SK-MEL-5 (cell line): ENCODE measurements at regions not wholly inside any gene's neighbourhood (a gene's known extent, or its start where the extent isn't known, plus 50 kb on each side); places are given as distances from the start of the nearest gene placed in this dataset.

Experiments used
- DNase-seq: peaks from one replicate; pipeline ENCODE4 v3.0.0-alpha.2; 2016; ENCODE audit warnings: low read depth, low spot score
- in situ Hi-C: cut with HindIII; loops from 2 replicates; pipeline ENCODE4 v1.10.0; 2016; ENCODE audit warnings: low sequenced_read_pairs, high pct_unique_total_duplicates, low pct_unique_long_range_greater_than_20kb

DNA sequence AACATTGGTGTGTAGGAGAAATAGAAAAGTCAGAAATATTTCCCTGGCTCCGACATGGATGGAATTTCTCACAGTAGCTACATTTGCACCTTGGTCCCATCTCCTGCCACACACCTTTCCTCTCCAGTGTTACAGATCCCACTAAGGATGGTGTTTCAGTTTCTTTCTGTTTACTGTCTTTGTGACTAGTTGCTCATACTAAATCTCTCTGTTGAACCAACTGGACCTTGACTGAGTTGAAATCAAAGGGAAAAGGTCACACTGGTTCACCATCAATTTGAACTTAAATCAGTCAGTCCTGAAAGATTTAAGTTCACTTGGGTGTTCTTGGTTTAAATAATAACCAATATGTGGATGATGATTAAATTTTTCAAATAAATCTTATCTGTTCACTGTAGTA, 754.2 kb downstream of the OTOL1 start:
- no peak for DNase-seq
- in situ Hi-C loops, result no loop called here

DNA sequence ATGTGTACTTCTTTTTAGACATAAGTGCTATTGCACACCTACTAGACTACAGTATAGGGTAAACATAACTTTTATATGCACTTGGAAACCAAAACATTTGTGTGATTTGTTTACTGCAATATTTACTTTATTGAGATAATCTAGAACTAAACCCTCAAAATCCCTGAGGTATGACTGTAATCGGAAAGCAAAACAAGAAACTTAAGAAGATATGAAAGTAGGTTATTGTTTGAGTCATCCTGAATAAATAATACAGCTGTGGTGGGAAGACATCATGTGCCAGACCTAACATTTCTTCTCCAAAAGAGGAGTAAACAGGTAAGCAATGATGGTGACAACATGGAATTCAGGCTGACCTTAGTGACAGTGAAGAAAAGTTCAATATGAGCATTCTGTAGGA, 765.5 kb downstream of the OTOL1 start:
- no peak for DNase-seq
- in situ Hi-C loops, result no loop called here

DNA sequence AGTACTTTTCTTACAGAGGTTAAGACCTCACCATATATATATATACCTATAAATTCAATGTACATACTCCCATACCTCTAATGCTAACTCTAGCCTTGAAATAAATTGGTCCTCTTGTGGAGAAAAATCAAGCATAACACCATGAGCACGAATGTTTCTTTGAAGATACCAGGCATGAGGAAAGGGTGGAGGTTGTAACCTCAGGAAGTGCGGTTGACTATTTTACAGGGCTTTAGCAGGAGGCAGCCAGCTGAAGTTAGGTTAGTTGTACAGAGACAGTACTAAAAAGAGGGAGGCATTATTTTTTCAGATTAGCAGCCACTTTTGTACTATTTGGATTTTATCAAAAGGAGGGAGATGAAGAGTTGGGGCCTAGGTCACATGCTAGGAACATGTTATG, 767.0 kb downstream of the OTOL1 start:
- in situ Hi-C loops, result no loop called here
- DNase-seq, result no peak

DNA sequence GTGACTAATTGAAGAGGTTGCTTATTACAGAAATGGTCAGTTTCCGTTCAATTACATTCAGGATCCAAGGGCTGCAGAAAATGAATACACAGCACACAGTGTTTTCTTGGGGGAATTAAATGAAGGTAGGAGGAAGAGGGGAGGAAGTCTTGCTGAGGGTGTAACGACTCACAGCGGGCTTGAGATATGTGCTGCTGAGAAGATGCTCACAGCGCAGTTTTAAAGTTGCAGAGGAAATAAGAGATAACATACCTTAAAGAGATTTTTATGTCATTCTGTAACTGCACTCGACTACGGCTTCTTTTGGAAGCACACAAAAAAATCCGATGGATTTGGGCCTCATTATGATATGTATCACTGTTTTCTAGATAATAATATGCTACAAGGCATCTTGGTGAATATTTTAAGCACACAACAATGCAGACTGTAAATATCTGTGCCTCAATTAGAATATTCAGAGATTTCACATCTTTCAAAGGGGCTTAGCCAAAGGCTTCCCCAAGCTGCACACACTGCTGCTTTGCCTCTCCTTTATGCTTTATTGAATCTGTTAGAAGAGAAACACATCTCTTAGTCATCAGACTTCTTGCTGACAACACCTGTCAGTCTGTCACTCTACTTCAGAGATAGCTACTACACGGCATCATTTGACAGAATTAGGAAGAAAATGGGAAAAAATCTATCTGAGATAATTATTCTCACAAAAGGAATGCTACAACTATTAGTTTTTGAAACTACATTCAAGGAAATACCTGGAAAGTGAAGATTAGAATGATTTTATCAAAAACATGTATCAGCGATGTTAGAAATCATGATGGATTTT, 773.2 kb downstream of the OTOL1 start:
- in situ Hi-C loops, result no loop called here
- no peak for DNase-seq

DNA sequence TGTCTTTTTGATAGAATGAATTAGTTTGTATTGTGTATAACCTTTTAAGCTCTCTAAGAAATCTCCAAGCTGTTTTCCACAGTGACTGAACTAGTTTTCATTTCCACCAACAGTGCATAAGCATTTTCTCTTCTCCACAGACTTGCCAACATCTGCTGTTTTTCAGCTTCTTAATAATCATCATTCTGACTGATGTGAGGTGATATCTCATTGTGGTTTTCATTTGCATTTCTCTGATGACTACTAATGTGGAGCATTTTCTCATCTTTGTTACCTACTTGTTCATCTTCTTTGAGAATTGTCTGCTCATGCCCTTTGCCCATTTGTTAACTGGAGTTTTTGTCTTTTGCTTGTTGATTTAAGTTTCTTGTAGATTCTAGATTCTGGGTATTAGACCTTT, 777.5 kb downstream of the OTOL1 start:
- DNase-seq, result no peak
- in situ Hi-C loops, result no loop called here

DNA sequence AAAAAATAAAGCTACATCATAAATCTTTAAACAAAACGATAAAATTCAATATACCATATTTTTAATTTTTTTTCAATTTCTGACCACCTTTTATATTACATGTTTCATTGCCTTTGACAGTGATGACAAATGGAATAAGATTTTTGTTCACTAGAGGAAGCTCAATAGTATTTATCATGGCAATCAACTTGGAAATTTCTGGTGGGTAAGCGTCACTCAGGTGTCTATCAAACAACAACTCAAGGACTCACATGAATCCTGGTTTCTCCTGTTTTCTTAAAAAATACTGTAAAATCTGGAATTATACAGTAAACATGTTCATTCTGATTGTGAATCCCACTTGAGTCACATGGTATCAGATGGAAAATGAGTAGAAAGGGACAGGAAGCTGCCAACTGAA, 782.2 kb downstream of the OTOL1 start:
- in situ Hi-C loops, result no loop called here
- DNase-seq, result no peak

DNA sequence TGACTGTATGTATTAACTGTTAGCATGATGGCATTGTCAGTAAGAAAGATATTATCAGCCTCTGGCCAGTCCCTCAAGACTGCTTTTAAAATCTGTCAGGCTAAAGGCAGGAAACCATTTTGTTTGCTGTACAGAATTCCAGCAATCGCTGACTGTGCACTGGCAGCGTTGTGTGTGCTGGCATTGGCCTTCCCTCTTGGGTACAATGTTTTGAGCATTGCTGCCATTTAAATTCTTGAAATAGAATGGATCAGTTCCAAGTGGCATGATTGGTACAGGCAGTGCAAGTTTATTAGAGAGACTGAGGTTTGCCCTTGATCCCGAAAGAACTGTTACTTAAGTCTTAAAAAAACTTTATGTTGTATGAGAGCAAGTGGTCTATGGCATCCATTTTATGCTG, 788.7 kb downstream of the OTOL1 start:
- in situ Hi-C loops, result no loop called here
- DNase-seq, result no peak

DNA sequence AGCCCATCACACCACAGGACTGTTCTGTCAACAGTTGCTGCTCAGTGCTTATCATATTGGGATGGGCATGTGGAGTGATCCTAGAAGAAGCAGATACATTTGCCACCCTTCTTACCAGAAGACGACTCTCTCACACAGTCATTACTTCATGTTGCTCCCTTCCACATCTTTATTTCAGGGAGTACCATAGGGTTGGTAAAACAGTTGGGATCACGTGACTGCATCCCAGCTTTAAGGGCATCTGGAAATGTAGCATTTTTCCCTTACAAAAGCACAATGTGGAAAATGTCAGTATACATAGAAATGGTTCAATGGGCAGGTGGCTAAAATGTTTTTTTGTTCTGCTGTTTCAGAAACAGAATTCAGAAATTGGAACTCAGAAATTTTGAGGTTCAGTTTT, 791.0 kb downstream of the OTOL1 start:
- no peak for DNase-seq
- in situ Hi-C loops, result no loop called here

DNA sequence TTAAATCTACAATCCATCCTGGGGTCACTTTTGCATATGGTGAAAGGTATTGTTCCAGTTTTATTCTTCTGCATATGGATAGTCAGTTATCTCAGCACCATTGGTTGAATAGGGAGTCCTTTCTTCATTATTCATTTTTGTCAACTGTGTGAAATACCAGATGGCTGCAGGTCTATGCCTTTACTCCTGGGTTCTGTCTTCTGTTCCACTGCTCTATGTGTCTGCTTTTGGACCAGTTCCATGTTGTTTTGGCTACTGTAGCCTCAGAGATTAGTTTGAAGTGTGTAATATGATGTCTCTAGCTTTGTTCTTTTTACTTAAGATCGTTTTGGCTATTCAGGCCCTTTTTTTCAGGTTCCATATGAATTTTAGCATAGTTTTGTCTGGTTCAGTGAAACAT, 795.8 kb downstream of the OTOL1 start:
- no peak for DNase-seq
- in situ Hi-C loops, result no loop called here

DNA sequence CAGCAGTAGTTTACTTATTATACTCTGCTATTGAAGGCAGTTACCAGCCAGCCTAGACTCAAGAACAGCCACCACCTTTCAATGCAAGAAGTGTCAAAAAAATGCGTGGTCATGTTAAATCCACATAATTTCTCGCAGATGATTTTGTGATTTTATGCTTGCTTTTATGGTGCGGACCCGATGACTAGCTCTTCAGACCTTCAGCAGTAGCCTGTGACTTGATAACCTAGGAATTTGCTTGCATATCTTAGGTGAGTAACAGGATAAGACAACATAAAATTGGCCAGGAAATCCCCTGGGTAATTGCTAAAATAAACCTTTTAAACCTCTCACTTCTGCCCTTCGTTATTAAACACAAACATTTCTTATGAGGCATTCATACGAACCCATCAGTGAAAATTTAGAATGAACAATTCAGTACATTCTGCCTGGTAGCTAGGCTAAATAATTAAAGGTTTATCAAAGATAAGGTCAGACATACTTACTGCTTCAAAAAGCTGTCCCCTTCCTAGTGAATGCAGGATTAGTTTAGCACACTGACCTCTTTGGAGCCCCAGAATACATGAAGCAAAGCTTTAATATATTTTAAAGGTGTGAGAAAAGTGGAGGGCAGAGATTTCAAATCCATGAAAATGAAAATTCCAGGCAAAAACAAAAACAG, 798.8 kb downstream of the OTOL1 start:
- DNase-seq, result no peak
- in situ Hi-C loops, result no loop called here

DNA sequence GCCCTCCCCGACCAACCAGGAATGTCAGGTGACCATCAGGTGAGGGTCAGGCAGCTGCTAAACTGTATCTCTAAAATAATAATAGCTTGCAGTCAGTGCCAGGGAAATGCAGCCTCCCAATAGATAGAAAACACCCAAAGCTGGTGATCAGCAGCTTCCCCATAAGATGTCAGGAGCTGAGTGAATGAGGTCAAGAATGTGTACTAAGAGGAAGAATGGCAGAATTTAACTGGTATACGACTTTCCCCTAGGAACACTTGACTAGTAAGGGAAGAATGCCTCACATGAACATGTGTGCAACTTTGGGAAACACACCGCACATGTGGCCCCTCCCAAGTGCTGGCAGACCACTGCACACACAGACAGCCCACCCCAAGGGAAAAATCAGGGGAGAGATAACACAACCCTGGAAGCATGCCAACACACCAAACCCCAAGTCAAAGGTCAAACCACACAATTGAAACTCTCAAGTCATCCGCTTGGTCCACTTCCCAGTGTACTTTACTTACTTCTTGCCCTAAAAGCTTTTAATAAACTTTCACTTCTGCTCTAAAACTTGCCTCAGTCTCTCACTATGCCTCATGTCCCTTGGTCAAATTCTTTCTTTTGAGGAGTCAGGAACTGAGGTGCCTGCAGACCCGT, 806.5 kb downstream of the OTOL1 start:
- DNase-seq, result no peak
- in situ Hi-C loops, result no loop called here

DNA sequence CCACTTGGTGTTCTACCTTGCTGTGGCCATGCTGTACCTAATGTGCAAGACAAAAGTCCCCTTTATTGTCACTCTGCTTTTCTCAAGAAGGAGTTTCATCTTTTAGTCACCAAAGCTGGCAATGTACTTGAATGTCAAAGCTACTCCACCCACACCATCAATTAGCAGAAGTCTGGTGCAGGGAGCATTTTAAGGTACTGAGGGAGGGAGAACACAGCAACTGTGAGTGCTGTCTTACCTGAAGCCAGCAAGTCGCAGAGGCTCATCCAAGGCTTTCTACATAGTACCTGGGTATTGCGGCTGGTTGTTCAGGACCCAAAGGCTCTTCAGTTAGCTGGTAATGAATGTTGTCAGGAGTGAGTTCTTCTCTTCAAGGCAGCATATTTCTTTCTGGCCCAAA, 820.4 kb downstream of the OTOL1 start:
- no peak for DNase-seq
- in situ Hi-C loops, result no loop called here

DNA sequence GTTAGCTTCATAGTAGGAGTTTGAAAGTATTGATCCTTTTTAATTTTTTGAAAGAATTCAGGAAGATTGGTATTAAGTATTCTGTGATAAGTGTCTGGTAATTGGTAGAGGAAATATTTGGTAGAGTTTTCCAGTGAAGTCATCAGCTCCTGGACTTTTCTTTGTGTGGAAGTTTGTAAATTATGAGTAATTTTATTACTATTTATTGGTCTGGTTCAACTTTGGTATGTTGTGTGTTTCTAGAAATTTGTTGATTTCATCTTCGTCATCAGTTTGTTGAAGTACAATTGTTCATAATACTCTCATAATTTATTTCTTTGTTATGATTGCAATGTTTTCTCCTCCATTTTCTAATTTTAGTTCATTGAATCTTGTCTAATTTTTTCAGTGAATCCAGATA, 832.0 kb downstream of the OTOL1 start:
- no peak for DNase-seq
- in situ Hi-C loops, result no loop called here

DNA sequence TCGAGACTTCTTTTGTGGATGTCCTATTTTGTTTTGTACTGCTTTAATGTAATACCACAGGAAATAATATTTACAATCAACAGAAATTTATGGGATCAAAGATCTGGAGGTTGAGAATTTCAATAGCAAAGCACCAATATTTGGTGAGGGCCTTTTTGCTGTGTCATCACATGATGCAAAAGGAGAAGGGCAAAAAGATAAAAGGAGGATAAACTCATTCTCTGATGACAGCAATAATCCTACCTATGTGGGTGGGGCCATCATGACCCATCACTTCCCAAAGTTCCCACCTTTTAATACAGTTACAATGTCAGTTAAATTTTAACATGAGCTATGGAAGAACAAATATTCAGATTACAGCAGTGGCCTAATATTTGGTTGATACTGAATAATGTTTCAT, 832.9 kb downstream of the OTOL1 start:
- in situ Hi-C loops, result no loop called here
- DNase-seq, result no peak

DNA sequence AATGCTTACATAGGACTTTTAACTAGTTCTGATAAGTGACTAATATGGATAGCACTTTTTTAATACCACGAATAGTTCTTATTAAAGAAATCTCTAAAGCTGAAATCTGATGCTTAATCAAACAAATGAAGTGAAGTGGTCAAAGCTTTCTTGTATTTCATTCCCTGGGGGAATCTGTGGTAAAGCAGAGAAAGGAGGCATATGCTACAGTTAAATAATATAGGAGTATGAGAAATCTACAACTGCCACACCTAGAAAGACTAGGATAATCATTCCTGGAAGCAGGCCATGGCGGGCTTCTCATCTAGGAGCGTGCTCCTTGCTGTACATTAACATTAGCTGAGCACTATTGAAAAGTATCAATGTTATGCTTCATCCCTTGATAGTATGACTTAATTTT, 835.7 kb downstream of the OTOL1 start:
- in situ Hi-C loops, result no loop called here
- DNase-seq, result no peak

DNA sequence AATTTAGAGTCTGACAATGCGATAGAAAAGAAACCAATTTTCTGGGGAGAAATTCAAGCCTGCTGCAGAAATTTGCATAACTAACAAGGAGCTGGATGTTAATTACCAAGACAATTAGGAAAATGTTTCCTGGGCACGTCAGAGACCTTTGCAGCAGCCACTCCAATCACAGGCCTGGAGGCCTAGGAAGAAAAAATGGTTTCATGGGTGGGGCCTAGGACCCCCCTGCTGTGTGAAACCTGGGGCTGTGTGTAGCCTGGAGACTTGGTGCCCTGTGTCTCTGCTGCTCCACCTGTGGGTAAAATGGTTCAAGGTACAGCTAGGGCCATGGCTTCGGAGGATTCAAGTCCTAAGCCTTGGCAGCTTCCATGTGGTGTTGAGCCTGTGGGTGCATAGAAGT, 837.9 kb downstream of the OTOL1 start:
- in situ Hi-C loops, result no loop called here
- DNase-seq, result no peak

DNA sequence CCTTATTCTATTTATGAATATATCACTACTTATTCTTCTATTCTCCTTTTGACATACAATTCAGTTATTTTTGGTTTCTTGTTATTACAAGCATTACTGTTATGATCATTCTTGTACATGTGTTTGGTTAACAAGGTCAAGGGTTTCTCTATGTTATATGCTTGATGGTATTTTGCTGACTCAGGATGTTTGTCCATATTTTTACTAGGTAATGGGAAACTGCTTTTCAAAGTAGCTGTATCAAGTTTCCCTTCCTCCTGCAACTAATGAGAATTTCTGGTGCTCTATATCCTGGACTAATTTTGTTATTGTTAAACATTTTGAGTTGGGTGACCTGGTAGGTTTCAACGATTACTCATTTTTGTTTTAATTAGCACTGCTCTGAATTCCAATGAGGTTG, 841.0 kb downstream of the OTOL1 start:
- no peak for DNase-seq
- in situ Hi-C loops, result no loop called here

DNA sequence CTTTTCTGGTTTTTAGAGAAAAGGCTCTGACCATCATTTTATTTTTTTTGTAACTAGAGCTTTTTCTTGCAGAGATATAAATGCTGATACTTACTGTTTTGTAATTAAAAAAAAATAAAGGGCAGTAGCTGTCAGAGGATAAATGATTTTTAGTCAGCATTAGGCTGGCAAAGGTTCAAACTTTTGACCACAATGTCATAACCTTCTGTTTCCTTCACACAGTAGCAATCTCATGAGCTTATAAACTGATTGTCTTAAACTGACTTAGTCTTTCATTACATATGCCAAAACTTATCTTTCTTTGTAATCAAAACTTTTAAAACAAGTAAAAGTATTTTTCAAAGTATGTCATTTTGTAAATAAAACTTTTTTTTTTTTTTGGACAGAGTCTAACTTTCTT, 841.9 kb downstream of the OTOL1 start:
- in situ Hi-C loops, result no loop called here

DNA sequence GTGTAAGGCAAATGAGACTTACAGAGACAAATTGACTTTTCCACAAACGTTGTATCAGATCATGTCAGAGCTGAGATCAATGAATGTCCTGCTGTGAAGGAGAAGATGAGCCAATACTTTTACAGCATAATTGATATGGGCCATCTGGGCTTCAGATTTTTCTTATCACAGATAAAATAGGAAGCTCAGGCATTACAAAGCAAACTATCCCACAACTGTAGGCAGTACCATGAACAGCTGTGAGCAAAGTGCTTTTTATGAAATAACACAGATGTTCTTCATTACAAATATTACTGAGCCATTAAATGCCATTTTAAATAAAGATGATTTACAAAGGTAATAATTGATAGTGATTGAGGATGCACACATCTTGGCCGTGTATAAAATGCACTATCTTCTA, 852.3 kb downstream of the OTOL1 start:
- no peak for DNase-seq
- in situ Hi-C loops, result no loop called here

More for the DNA sequence above, 841.9 kb downstream of the OTOL1 start:
- DNase-seq, result no peak
